SH-SY5Y (cell line): ENCODE measurements at regions not wholly inside any gene's neighbourhood (a gene's known extent, or its start where the extent isn't known, plus 50 kb on each side); places are given as distances from the start of the nearest gene placed in this dataset.

Experiments
- GATA2 ChIP-seq: IDR thresholded peaks from 2 replicates; pipeline ENCODE4 v1.6.1; 2011; ENCODE audit warnings: mild to moderate bottlenecking, low read depth, low read length
- GATA3 ChIP-seq: IDR thresholded peaks from 2 replicates; pipeline ENCODE4 v1.6.1; 2011; ENCODE audit warnings: low read depth, mild to moderate bottlenecking, low read length, moderate library complexity

DNA sequence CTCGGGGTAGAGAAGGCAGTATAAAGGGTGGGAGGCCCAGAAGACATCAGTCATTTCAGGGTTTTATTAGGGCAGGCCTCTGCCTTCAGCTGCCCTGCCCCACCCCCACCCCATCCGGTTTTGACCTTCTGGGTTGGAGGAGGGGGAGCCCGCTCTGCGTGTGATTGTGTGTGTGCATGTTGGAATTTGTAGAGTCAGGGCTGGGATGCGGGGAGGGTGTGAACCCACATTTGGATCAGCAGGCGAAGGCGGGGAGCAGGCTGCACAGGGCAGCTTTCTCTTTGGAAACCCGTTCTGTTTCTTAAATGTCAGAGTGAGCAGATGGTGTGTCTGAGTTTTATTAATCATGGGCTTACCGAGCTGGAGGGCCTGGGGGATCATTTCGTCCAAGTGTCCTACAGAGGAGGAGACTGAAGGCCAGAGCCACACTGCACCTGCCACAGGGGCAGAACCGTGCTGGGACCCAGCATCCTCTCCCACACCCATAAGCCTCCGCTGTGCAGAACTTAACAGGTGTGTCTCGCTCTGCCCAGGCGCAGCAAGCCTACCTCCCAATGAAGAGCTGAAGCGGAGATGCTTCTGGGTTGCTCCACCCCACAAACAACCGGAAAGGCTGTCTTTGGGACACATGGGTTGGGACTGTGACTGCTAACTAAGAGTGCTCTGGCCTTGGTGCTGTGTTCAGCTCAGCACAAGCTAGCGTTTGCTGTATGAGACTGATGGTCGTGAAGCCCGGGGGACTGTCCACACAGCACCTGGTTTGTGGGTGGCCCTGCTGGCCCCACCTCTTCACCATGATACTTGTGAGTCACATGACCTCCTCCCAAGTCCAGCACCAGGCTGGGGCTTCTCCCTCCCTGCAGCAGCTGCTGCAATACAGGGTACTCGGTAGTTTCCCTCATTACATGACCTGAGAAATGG, 70.9 kb upstream of the GSE1 start:
- TF ChIP-seq GATA3, result no peak

GRCh38 chr16:85543536-85543935, 69.6 kb upstream of the GSE1 start:
- no peak for TF ChIP-seq GATA2
- no peak for TF ChIP-seq GATA3

GRCh38 chr16:85544016-85544415, 69.1 kb upstream of the GSE1 start:
- TF ChIP-seq GATA2, result no peak
- TF ChIP-seq GATA3, result no peak

- TF ChIP-seq GATA3, result no peak
- TF ChIP-seq GATA2, result no peak
These were observed 68.5 kb upstream of the GSE1 start for GRCh38 chr16:85544668-85545067.

DNA sequence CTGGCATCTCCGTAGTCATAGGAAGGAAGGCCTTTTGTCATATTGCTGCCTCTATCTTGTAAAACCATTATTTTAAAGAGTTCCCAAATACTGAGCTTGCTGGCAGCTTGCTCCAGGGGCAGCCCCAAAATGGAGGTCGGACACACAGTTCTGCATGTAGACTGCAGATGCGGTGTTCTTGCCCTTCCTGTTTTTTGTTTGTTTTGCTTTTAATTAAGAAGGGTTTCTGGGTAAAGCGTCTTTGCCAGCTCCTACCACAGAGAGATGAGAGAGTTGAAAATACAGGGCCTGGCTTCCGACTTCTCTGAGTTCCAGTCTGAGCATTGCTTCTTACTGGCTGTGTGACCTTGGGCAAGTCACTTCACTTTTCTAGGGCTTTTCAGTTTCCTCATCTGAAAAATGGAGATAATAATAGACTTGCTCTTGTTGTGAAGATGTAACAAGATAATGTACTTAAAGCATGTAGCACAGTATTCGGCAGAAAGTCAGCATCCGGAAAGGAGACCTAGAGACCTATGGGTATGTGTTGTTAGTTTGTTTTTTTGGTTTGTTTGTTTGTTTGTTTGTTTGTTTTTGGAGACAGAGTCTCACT, 67.8 kb upstream of the GSE1 start:
- TF ChIP-seq GATA2 (no peak), GATA3 (no peak)

DNA sequence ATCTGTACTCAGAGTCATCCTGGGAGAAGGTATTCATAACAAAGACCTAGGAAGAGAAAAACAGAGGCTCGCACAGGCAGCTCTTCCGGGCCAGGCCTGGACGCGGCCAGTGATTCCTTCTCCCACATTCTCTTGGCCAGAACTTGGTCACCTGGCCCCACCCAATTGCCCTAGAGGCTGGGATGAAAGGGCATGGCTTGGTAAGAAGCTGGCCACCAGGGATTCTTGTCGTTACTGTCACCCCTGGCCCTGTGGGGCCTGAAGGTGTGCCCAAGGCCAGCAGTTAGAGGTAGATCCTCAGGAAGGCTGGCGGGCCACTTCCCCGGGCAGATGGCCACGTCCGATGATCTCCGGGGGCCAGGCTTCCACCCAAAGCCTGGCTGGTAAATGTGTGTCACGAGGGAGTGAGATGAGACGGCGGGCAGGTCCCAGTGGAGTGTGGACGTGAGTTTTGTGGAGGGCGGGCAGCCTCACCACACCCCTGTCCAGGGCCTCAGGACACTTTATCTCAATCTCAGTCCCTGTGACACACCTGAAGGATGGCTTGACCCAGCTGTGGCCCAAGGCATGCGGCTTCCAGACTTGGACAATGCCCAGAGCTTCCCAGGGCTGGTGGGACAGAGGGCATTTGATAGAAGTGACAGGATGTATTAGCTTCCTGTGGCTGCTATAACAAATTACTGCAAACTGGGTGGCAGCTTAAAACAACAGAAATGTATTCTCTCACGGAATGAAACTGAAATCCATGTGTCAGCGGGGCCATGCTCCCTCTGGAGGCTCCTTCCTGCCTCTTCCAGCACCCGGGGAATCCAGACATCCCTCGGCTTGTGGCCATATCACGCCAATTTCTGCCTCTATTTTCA, 66.3 kb upstream of the GSE1 start:
- TF ChIP-seq GATA3 (no peak), GATA2 (no peak)

- TF ChIP-seq GATA3, result no peak
- TF ChIP-seq GATA2, result no peak
These were observed 64.7 kb upstream of the GSE1 start for GRCh38 chr16:85548375-85548774.

GRCh38 chr16:85549766-85550421, 63.2 kb upstream of the GSE1 start:
- TF ChIP-seq GATA2 (no peak), GATA3 (no peak)

GRCh38 chr16:85550422-85550864, 62.7 kb upstream of the GSE1 start:
- TF ChIP-seq GATA3 (no peak), GATA2 (no peak)

GRCh38 chr16:85550953-85551924, 61.9 kb upstream of the GSE1 start:
- no peak for TF ChIP-seq GATA2
- TF ChIP-seq GATA3, result no peak

- TF ChIP-seq GATA2, result no peak
- TF ChIP-seq GATA3, result no peak
These were observed 60.1 kb upstream of the GSE1 start for GRCh38 chr16:85552980-85553435.

- no peak for TF ChIP-seq GATA2
- TF ChIP-seq GATA3, result no peak
These were observed 59.5 kb upstream of the GSE1 start for GRCh38 chr16:85553436-85554113.
